Neural cell (in vitro differentiated cells): ENCODE measurements at regions not wholly inside any gene's neighbourhood (a gene's known extent, or its start where the extent isn't known, plus 50 kb on each side); places are given as distances from the start of the nearest gene placed in this dataset.

ENCODE experiments used
- H2AFZ ChIP-seq: fragments of 200-600, 300-800 bp; sonication (generic), shearing (Covaris generic); 2 replicates; pipeline ENCODE4 v1.6.0; 2014; ENCODE audit warnings: low read depth, mild to moderate bottlenecking, antibody characterized with exemption, low read length, moderate library complexity
- H3F3A ChIP-seq: fragments of 200-600 bp; shearing (Covaris generic); 2 replicates; pipeline ENCODE4 v1.6.1; 2016; ENCODE audit warnings: mild to moderate bottlenecking, moderate library complexity, mixed read lengths, antibody characterized with exemption, low read length; ENCODE audit not compliant: insufficient read depth, poor library complexity, severe bottlenecking
- H3K27ac ChIP-seq: fragments of 200-600, 300-800 bp; sonication (generic), shearing (Covaris generic); 2 replicates; pipeline ENCODE4 v1.5.1; 2014; ENCODE audit warnings: mild to moderate bottlenecking, low read length, moderate library complexity
- H3K27me3 ChIP-seq: fragments of 300-800, 200-600 bp; sonication (generic), shearing (Covaris generic); 2 replicates; pipeline ENCODE4 v1.6.0; 2014; ENCODE audit warnings: mild to moderate bottlenecking, low read depth, low read length, moderate library complexity; ENCODE audit not compliant: insufficient read depth
- H3K36me3 ChIP-seq: fragments of 300-800, 200-600 bp; sonication (generic), shearing (Covaris generic); 2 replicates; pipeline ENCODE4 v1.5.1; 2014; ENCODE audit warnings: mild to moderate bottlenecking, antibody characterized with exemption, low read length, moderate library complexity; ENCODE audit not compliant: insufficient read depth
- H3K4me2 ChIP-seq: fragments of 300-800, 200-600 bp; sonication (generic), shearing (Covaris generic); 2 replicates; pipeline ENCODE4 v1.6.0; 2014; ENCODE audit warnings: mild to moderate bottlenecking, low read length
- H3K4me3 ChIP-seq: fragments of 300-800, 200-600 bp; sonication (generic), shearing (Covaris generic); 2 replicates; pipeline ENCODE4 v1.5.1; 2014; ENCODE audit warnings: mild to moderate bottlenecking, low read length, moderate library complexity
- H3K79me2 ChIP-seq: fragments of 200-600 bp; shearing (Covaris generic); replicated peaks from 2 replicates; pipeline ENCODE4 v1.6.0; 2014; ENCODE audit warnings: mild to moderate bottlenecking, low read length, moderate library complexity; ENCODE audit not compliant: insufficient read depth
- H3K9ac ChIP-seq: fragments of 300-800, 200-600 bp; sonication (generic), shearing (Covaris generic); 2 replicates; pipeline ENCODE4 v1.6.1; 2016; ENCODE audit warnings: mild to moderate bottlenecking, low read length, mixed read lengths
- H3K9me2 ChIP-seq: fragments of 200-600 bp; shearing (Covaris generic); 2 replicates; pipeline ENCODE4 v1.6.1; 2016; ENCODE audit warnings: mild to moderate bottlenecking, low read length, mixed read lengths; ENCODE audit not compliant: insufficient read depth
- H3K9me3 ChIP-seq: fragments of 200-600, 300-800 bp; sonication (generic), shearing (Covaris generic); 2 replicates; pipeline ENCODE4 v1.6.1; 2016; ENCODE audit warnings: mild to moderate bottlenecking, mixed run types, low read length, moderate library complexity, mixed read lengths
- H4K20me1 ChIP-seq: fragments of 200-600 bp; shearing (Covaris generic); 2 replicates; pipeline ENCODE4 v1.6.1; 2016; ENCODE audit warnings: mild to moderate bottlenecking, mixed run types; ENCODE audit not compliant: insufficient read depth
- CTCF ChIP-seq: fragments of 450-650 bp; IDR thresholded peaks from 2 replicates; pipeline ENCODE4 v1.5.1; 2014; ENCODE audit warnings: antibody characterized with exemption, mild to moderate bottlenecking, moderate library complexity; ENCODE audit not compliant: poor library complexity, severe bottlenecking
- EP300 ChIP-seq: fragments of 450-650 bp; conservative IDR thresholded peaks from 2 replicates; pipeline ENCODE4 v1.6.1; 2014; ENCODE audit warnings: antibody characterized with exemption, mild to moderate bottlenecking, moderate library complexity; ENCODE audit not compliant: poor library complexity, severe bottlenecking
- EZH2 ChIP-seq: fragments of 200-600, 300-800 bp; shearing (Covaris generic), sonication (generic); IDR thresholded peaks from 2 replicates; pipeline ENCODE4 v1.6.1; 2014; ENCODE audit warnings: antibody characterized with exemption, low read length, borderline replicate concordance, mild to moderate bottlenecking; ENCODE audit not compliant: insufficient read depth, poor library complexity, severe bottlenecking
- MXI1 ChIP-seq: fragments of 450-650 bp; conservative IDR thresholded peaks from 2 replicates; pipeline ENCODE4 v1.6.1; 2014; ENCODE audit warnings: antibody characterized with exemption, mild to moderate bottlenecking; ENCODE audit not compliant: poor library complexity, severe bottlenecking
- POLR2AphosphoS5 ChIP-seq: IDR thresholded peaks from 2 replicates; pipeline ENCODE4 v1.6.1; 2012
- RAD21 ChIP-seq: fragments of 450-650 bp; conservative IDR thresholded peaks from 2 replicates; pipeline ENCODE4 v1.6.1; 2014; ENCODE audit warnings: antibody characterized with exemption, mild to moderate bottlenecking, moderate library complexity
- REST ChIP-seq: IDR thresholded peaks from 2 replicates; pipeline ENCODE4 v1.6.1; 2012; ENCODE audit warnings: borderline replicate concordance
- SMC3 ChIP-seq: fragments of 450-650 bp; conservative IDR thresholded peaks from 2 replicates; pipeline ENCODE4 v1.6.1; 2014; ENCODE audit warnings: antibody characterized with exemption, mild to moderate bottlenecking, moderate library complexity; ENCODE audit not compliant: poor library complexity
- TAF1 ChIP-seq: IDR thresholded peaks from 2 replicates; pipeline ENCODE4 v1.6.1; 2012; ENCODE audit warnings: low read depth

- Histone ChIP-seq H3K4me3 (no peak overlapping the region), H3K79me2 (no peaks in the 10 kb centered on the region), H4K20me1 (no peaks in the 10 kb centered on the region), H3K9me3 (no peaks in the 10 kb centered on the region), H3K36me3 (no peaks in the 10 kb centered on the region), H3K9ac (no peak overlapping the region), H3K4me2 (no peak overlapping the region), H3K27ac (no peak overlapping the region), H3K27me3 (no peaks in the 10 kb centered on the region), H2AFZ (no peak overlapping the region), H3K9me2 (no peaks in the 10 kb centered on the region), H3F3A (no peaks in the 10 kb centered on the region)
- TF ChIP-seq EP300 (no peak), SMC3 (no peak), RAD21 (no peak), POLR2AphosphoS5 (no peak)
Measured at GRCh38 chr13:111027458-111028439, 87.4 kb upstream of the ARHGEF7 start.

- no peak overlapping the region for H2AFZ ChIP-seq
- H3K4me3 ChIP-seq: no peak overlapping the region
- no peaks in the 10 kb centered on the region for H3K9me3 ChIP-seq
- H3K27me3 ChIP-seq: no peaks in the 10 kb centered on the region
- no peaks in the 10 kb centered on the region for H3K36me3 ChIP-seq
- H3F3A ChIP-seq: no peaks in the 10 kb centered on the region
- H3K27ac ChIP-seq: no peak overlapping the region
- TF ChIP-seq RAD21 (no peak), CTCF (no peak), POLR2AphosphoS5 (no peak), REST (no peak), MXI1 (no peak), EP300 (no peak), SMC3 (no peak), EZH2 (no peak), TAF1 (no peak)
- H3K79me2 ChIP-seq: no peaks in the 10 kb centered on the region
- no peaks in the 10 kb centered on the region for H3K9me2 ChIP-seq
- no peaks in the 10 kb centered on the region for H4K20me1 ChIP-seq
- H3K9ac ChIP-seq: no peak overlapping the region
- no peak overlapping the region for H3K4me2 ChIP-seq
Measured at GRCh38 chr13:111025310-111025709, 89.8 kb upstream of the ARHGEF7 start.
